ENCODE measurements at regions not wholly inside any gene's neighbourhood (a gene's known extent, or its start where the extent isn't known, plus 50 kb on each side); places are given as distances from the start of the nearest gene placed in this dataset.

GRCh38 chrX:4091046-4091760 is 377.8 kb upstream of the PRKX start:
- H3K79me2 ChIP-seq (ENCODE audit: insufficient read depth, low read depth) = no peaks in the 10 kb centered on the region
- no peak overlapping the region for H3K27ac ChIP-seq
- no peak for TF ChIP-seq CTCF (conservative IDR thresholded peaks at IDR 0.05; ENCODE audit: low read depth, low read length)
- H3K36me3 ChIP-seq (ENCODE audit: insufficient read depth) = no peaks in the 10 kb centered on the region
- no peaks in the 10 kb centered on the region for H4K20me1 ChIP-seq (ENCODE audit: insufficient read depth)
- no peak overlapping the region for H2AFZ ChIP-seq (ENCODE audit: low read depth)
- H3K4me3 ChIP-seq (IDR thresholded peaks at IDR 0.05; ENCODE audit: insufficient read depth, low read depth, low read length) = no peak overlapping the region
- H3K4me1 ChIP-seq (ENCODE audit: low read depth, poor library complexity, severe bottlenecking) = no peaks in the 10 kb centered on the region
- H3K27me3 ChIP-seq (ENCODE audit: insufficient read depth, low read depth) = no peaks in the 10 kb centered on the region
- H3K4me2 ChIP-seq = no peak overlapping the region
- no peak overlapping the region for H3K9ac ChIP-seq

- H3K27me3 ChIP-seq (ENCODE audit: insufficient read depth, low read depth) = no peaks in the 10 kb centered on the region
- H2AFZ ChIP-seq (ENCODE audit: low read depth) = no peak overlapping the region
- H3K4me3 ChIP-seq (IDR thresholded peaks at IDR 0.05; ENCODE audit: insufficient read depth, low read depth, low read length) = no peak overlapping the region
- H3K9ac ChIP-seq = no peak overlapping the region
- no peaks in the 10 kb centered on the region for H3K36me3 ChIP-seq (ENCODE audit: insufficient read depth)
- H3K79me2 ChIP-seq (ENCODE audit: insufficient read depth, low read depth) = no peaks in the 10 kb centered on the region
- no peaks in the 10 kb centered on the region for H4K20me1 ChIP-seq (ENCODE audit: insufficient read depth)
- H3K4me2 ChIP-seq = no peak overlapping the region
- H3K27ac ChIP-seq = no peak overlapping the region
- H3K4me1 ChIP-seq (ENCODE audit: low read depth, poor library complexity, severe bottlenecking) = no peaks in the 10 kb centered on the region
- no peak for TF ChIP-seq CTCF (conservative IDR thresholded peaks at IDR 0.05; ENCODE audit: low read depth, low read length)
Observed at GRCh38 chrX:4059893-4060292, 346.4 kb upstream of the PRKX start.

GRCh38 chrX:4043951-4044350 is 330.5 kb upstream of the PRKX start:
- Histone ChIP-seq H3K4me3 (IDR thresholded peaks at IDR 0.05; ENCODE audit: insufficient read depth, low read depth, low read length) (no peak overlapping the region), H3K79me2 (ENCODE audit: insufficient read depth, low read depth) (no peaks in the 10 kb centered on the region), H3K4me2 (no peak overlapping the region), H3K36me3 (ENCODE audit: insufficient read depth) (no peaks in the 10 kb centered on the region), H2AFZ (ENCODE audit: low read depth) (no peak overlapping the region), H4K20me1 (ENCODE audit: insufficient read depth) (no peaks in the 10 kb centered on the region), H3K27ac (no peak overlapping the region), H3K27me3 (ENCODE audit: insufficient read depth, low read depth) (no peaks in the 10 kb centered on the region), H3K9ac (no peak overlapping the region), H3K4me1 (ENCODE audit: low read depth, poor library complexity, severe bottlenecking) (no peaks in the 10 kb centered on the region)
- TF ChIP-seq CTCF (conservative IDR thresholded peaks at IDR 0.05; ENCODE audit: low read depth, low read length) = no peak

DNA sequence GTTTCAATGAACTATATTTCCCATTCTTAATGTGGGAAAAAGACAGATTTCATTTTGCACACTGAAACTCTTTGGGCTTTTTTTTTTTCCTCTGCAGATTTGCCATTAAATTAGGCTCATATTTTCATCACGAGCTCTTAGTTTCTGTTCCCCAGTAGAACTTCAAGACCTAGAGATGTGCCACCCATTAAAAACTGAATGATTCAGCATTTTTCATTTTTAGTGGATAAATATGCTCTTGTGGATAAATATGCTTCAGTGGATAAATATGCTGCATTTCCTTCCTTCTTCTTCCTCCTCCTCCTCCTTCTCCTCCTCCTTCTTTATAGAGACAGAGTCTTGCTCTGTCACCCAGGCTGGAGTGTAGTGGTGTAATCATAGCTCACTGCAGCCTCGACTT is 322.4 kb upstream of the PRKX start:
- H3K36me3 ChIP-seq (ENCODE audit: insufficient read depth) = no peaks in the 10 kb centered on the region
- H3K79me2 ChIP-seq (ENCODE audit: insufficient read depth, low read depth) = no peaks in the 10 kb centered on the region
- H4K20me1 ChIP-seq (ENCODE audit: insufficient read depth) = no peaks in the 10 kb centered on the region
- no peak for TF ChIP-seq CTCF (conservative IDR thresholded peaks at IDR 0.05; ENCODE audit: low read depth, low read length)
- H3K4me2 ChIP-seq = no peak overlapping the region
- no peak overlapping the region for H3K4me3 ChIP-seq (IDR thresholded peaks at IDR 0.05; ENCODE audit: insufficient read depth, low read depth, low read length)
- H3K27me3 ChIP-seq (ENCODE audit: insufficient read depth, low read depth) = no peaks in the 10 kb centered on the region
- H3K27ac ChIP-seq = no peak overlapping the region
- H2AFZ ChIP-seq (ENCODE audit: low read depth) = no peak overlapping the region
- H3K4me1 ChIP-seq (ENCODE audit: low read depth, poor library complexity, severe bottlenecking) = no peaks in the 10 kb centered on the region
- H3K9ac ChIP-seq = no peak overlapping the region
